SKM-1 (cell line): ENCODE measurements at regions not wholly inside any gene's neighbourhood (a gene's known extent, or its start where the extent isn't known, plus 50 kb on each side); places are given as distances from the start of the nearest gene placed in this dataset.
A peak's percentile ranks its signal among the peaks of the same experiment; 100 is the strongest.
"Not testable (repeated sequence)": the region's sequence is repeated elsewhere in the genome, so short reads cannot be mapped to it uniquely, and the experiment has no call there.

Experiments used
- DNase-seq: peaks from one replicate; lab custom pipeline; 2025; ENCODE audit not compliant: unreplicated experiment; lab: John Stamatoyannopoulos, UW

DNA sequence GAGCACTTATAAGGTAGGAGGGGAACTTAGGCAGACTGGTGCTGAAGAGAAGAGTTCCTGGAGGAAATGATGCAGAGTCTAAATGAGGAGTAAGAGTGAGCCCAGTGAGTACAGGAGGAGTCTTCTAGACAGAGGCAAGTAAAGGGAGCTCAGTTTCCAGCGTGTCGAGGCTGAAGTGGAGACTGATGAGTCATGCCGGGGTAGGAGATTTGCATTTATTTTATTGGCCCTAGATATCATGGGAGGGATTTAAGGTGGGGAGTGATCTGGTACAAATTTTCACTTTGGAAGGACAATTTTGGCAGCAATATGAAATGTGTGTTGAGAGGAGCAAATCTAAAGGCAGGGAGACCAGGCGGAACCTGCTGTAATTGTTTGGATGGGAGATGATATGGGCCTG, 157.5 kb downstream of the TTC8 start:
- no peak for DNase-seq

DNA sequence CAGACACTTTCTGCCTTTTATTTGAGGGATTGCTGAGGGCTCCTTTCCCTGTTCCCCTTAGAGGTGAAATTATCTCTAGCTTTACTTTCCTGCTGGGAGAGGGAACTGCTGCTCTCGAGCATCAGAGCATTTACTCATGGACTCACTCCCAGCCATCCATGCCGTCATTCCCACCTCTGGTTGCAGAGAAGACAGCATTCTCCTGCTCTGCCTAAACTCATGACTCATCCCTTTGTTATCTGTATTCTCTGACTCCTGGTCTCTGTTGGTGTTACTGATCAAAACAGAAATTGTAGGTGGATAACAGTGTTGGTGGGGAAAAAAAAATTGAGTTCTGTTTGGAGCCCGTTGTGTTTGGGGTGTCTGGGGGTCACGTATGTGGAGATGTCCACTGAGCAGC, 159.3 kb downstream of the TTC8 start:
- DNase-seq = no peak

- no peak for DNase-seq
Observed at GRCh38 chr14:88985654-88986053, 161.2 kb downstream of the TTC8 start.

GRCh38 chr14:88986146-88986841, 161.8 kb downstream of the TTC8 start:
- DNase-seq = no peak

GRCh38 chr14:88986908-88987307, 162.5 kb downstream of the TTC8 start:
- not testable (repeated sequence) for DNase-seq

DNA sequence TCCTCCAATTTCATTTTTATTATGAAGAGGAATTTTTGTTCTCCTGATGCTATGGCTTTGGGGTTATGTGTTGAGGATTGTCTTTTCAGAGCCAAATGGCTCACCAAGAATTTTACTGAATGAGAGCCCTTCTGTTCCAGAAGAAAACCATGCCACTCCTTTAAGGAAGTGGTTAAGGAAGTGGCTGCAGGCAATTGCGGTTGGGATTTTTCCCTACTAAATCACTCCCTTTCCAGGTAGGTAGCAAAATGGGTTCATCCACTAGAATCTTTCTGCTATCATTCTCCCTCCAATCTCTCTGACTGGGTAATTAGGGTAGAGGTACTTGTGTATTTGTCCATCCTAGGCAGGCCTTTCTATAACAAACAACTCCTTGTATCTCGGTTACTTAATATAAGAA, 163.1 kb downstream of the TTC8 start:
- no peak for DNase-seq

DNA sequence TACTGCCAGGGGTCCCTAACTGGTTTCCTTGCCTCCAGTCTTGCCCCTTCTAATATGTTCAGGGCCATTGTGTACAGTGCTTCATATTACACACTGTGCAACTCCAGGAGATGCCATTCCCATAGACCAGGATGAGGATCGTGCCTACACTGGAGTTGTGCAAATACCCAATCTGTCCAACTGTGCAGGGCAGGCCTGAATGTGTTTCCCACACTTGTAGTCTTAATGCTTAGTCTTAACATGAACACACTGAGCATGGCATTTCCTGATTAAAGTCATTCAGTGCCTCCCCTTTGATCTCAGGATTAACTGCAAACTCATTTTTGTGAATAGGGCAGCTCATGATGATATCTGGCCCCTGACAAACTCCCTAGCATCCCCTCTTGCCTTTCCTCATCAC, 165.5 kb downstream of the TTC8 start:
- DNase-seq = no peak

GRCh38 chr14:88990856-88991255, 166.4 kb downstream of the TTC8 start:
- DNase-seq = no peak

- no peak for DNase-seq
Observed at GRCh38 chr14:88992011-88992410, 167.6 kb downstream of the TTC8 start.

- no peak for DNase-seq
Observed at GRCh38 chr14:88993946-88994345, 169.5 kb downstream of the TTC8 start.

- DNase-seq = no peak
Observed at GRCh38 chr14:88995437-88996198, 171.2 kb downstream of the TTC8 start.

DNA sequence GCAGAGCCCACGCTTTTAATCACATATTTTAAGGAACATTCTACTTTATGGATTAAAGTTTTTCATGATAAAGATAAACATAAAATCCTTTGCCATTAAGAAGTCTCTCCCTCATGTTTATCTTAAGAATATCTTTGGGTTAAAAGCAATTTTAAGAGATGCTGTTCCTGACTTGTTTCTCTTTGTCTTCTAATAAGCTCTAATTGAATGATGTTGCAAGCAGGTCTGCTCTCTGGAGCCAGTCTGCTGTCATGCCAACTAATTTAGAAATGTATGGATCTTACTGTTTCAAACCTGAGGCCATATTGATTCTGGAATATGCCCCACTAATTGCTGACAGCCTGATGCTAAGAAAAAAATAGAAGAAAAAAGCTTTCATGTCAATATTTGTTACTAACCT, 173.6 kb downstream of the TTC8 start:
- no peak for DNase-seq

DNA sequence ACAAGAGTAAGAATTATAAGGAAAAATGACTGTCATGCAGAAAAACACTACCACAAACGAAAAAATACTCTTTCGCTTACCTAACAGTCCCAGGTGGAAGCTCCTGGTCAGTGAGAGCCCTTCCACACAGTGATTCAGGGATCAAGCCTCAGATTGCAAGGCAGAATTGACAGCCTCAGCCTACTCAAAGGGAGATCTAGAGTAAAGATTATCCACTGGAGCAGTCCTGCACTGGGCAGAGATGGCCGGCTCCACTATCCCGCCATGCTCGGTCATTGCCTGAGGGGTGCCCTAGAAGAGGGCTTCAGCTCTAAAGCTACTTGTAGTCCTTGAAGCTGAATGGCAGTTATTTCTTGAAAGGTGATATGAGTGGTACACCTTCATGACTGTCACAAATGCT, 174.7 kb downstream of the TTC8 start:
- no peak for DNase-seq

GRCh38 chr14:89000007-89000942, 175.8 kb downstream of the TTC8 start:
- peak; percentile 24 for DNase-seq

DNA sequence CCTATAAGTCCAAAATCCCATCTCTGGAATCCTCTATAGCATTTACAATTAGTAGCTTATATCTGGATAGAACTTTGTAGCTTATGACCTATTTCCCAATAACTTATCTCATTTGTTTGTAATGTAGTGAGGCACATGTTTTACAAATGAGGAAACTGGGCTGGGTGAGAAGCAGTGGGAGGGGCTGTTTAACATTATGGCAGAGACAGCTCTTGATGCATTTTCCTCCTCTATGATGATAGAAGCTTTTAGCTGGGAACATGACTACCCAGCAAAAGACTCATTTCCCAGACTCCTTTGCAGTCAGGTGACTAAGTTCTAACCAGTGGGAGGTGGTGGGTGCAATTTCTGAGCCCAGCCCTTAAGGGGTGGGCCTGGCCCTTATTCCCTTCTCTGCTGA, 179.7 kb downstream of the TTC8 start:
- DNase-seq = no peak

GRCh38 chr14:89007906-89008305, 183.5 kb downstream of the TTC8 start:
- DNase-seq = no peak

DNA sequence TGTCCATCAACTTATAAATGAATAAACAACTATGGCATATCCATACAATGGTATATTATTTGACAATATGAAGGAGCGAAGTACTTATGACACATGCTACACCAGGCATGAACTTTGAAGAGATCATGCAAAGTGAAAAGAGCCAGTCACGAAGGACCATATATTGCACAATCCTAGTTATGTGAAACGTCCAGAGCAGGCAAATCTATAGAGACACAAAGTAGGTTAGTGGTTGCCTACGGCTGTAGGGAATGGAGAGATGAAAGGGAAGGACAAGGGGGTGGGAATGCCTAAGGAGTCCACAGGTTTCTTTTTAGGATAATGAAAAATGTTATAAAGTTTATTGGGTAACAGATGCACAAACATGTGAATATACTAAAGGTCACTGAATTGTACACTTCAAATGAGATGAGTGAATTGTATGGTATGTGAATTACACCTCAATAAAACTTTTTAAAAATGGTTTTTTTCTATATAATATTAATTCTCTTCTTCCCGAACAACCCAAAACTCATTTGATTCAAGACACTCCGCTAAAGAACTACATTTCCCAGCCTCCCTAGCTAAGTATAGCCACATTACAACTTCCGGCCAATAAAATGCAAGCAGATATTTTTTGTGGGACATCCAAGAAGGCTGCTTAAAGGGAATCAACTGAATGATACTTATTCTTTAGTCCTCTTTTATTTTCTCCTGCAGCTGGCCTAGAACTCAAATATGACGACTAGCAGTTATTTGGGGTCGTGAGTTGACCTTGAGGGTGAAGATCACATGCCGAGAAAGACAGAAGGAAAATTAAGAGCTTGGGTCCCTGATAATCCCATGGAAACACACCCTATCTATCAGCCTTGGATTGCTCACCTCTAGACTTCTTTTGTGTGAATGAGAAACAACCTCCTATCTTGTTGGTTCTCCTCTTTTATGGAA, 187.2 kb downstream of the TTC8 start:
- no peak for DNase-seq

DNA sequence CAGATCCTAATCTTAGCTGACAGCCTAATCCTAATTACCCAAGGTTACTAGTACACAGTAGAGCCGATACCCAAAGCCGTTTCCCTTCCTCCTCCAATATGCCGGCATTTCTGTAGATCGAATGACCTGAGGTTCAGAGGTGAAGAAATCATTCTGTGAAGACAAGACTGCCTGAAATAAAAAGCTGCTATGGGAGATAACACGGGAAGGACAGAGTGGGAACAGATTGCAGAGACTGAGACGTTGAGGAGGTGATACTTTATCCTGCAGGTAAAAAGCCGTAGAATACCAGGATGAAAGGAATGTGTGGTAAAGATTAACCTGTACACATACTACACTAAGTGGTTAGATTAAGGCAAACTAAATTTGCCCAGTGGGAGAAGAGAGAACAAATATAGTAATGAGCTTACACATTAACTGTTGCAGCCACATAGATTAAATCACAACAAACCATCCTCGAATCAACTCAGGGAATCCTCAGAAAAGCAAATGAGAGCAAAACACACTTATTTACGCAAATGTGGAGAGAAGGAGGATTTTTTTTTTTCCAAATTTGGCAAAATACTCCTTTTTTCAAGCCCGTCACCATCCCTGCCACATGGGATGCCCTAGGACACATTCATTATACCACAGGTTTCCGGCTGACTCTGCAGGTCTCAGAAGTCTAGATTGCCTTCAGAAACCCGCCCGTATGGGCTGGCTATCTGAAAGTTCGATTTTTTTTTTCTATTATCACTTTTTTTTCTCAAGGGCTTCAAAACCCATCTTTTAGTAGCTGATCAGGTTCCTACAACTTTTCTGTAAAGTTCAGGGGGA, 188.0 kb downstream of the TTC8 start:
- DNase-seq = no peak

GRCh38 chr14:89013098-89013504, 188.7 kb downstream of the TTC8 start:
- no peak for DNase-seq
